ENCODE measurements at regions not wholly inside any gene's neighbourhood (a gene's known extent, or its start where the extent isn't known, plus 50 kb on each side); places are given as distances from the start of the nearest gene placed in this dataset.
"Not testable (repeated sequence)": the region's sequence is repeated elsewhere in the genome, so short reads cannot be mapped to it uniquely, and the experiment has no call there.

DNA sequence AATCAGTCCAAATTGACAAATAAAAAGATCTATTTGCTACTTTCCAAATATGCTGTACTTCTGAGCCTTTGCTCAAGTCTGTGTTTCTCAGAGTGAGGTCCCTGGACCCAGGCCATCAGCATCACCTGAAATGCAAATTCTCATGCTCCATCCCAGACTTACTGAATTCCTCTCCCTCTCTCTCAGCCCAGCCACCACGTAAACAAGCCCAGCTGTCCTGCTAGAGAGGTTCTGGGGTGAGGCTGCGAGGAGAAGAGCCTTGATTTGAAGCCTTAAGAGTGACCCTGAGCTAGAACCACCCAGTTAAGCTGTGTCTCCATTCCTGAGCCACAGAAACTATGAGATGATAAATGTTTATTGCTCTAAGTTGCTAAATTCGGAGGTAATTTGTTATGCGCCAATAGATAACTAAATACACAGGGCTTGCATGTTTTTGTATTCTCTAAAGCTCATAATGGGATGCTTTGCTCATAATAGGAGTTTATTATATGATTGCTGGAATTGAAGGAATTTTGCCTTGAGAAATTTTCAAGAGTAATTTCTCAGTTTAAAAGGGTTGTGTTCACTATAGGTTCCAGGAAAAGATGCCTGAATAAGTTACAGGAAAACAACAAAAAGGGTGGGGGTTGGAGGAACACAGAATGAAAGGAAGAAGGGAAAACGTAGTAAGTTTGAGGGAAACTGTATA, 98.9 kb upstream of the SPATA31D4 start:
- Mint-ChIP-seq H3K27me3 (peaks cover 1% of the 10 kb centered on the region), H3K4me1 (peaks cover 23% of the 10 kb centered on the region), H3K9me3 (no peaks in the 10 kb centered on the region), H3K27ac (no peak overlapping the region), H3K4me3 (no peak overlapping the region), H3K36me3 (ENCODE audit: low read depth) (no peaks in the 10 kb centered on the region)
- TF ChIP-seq, protein P1, sequence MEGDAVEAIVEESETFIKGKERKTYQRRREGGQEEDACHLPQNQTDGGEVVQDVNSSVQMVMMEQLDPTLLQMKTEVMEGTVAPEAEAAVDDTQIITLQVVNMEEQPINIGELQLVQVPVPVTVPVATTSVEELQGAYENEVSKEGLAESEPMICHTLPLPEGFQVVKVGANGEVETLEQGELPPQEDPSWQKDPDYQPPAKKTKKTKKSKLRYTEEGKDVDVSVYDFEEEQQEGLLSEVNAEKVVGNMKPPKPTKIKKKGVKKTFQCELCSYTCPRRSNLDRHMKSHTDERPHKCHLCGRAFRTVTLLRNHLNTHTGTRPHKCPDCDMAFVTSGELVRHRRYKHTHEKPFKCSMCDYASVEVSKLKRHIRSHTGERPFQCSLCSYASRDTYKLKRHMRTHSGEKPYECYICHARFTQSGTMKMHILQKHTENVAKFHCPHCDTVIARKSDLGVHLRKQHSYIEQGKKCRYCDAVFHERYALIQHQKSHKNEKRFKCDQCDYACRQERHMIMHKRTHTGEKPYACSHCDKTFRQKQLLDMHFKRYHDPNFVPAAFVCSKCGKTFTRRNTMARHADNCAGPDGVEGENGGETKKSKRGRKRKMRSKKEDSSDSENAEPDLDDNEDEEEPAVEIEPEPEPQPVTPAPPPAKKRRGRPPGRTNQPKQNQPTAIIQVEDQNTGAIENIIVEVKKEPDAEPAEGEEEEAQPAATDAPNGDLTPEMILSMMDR (IDR thresholded peaks at IDR 0.05), result no peak
- ChIA-PET CTCF (no interaction called here), POLR2A (no interaction called here)
- intact Hi-C loops (cut with micrococcal nuclease), result loop anchor here (10.0 kb wide), 1 partner anchor 105 kb away; no protein-coding TSS in a partner anchor
- no peak for DNase-seq
- ATAC-seq (ENCODE audit: low read depth), result no peak

DNA sequence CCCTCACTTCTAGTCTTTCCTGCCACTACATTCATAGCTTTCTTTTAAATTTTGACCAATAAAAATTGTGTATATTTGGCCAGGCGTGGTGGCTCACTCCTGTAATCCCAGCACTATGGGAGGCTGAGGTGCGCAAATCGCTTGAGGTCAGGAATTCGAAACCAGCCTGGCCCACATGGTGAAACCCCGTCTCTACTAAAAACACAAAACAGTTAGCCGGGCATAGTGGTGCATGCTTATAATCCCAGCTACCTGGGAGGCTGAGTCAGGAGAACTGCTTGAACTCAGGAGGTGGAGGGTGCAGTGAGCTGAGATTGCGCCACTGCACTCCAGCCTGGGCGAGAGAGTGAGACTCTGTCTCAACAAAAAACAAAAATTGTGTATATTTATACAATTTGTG, 97.8 kb upstream of the SPATA31D4 start:
- H3K36me3 Mint-ChIP-seq (ENCODE audit: low read depth); ATAC-seq (ENCODE audit: low read depth); H3K9me3 Mint-ChIP-seq; DNase-seq; H3K4me3 Mint-ChIP-seq; intact Hi-C loops (cut with micrococcal nuclease); POLR2A ChIA-PET; H3K27ac Mint-ChIP-seq; H3K27me3 Mint-ChIP-seq; CTCF ChIA-PET: not testable (repeated sequence)
- H3K4me1 Mint-ChIP-seq, result peaks cover 23% of the 10 kb centered on the region

DNA sequence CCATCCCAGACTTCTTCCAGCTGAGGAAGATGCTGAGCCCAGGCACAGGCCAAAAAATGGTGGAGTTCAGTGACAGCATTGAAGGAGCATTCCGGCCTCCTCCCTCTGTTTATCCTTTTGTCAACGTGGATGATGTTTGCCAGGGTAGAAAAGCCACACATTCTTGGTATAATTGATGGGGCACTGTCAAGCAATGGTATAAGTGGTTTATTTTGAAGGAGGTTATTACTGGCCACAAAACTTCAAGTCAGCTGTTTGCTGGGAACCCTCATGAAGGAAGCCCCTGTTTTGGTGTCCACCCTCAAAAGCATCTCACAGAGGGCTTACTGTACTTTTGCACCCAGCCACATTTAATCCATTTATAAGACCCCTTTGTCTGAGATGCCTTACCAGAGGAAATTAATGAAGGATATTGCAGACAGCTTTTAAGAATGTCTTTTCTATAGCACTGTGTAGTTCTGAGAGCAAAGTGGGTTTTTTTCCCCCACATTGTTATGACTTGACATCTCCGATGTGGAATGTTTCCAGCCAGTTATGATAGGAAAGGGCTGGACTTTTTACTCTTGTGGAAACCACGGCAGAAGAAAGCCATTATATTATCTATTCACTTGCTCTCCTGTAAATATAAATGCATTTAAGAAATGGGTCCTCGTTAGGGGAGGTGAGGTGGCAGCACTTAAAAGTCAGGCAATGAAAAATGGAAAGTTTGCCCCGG, 95.5 kb upstream of the SPATA31D4 start:
- Mint-ChIP-seq H3K36me3 (ENCODE audit: low read depth) (no peaks in the 10 kb centered on the region), H3K27me3 (peaks cover 3% of the 10 kb centered on the region), H3K4me3 (no peak overlapping the region), H3K4me1 (peaks cover 20% of the 10 kb centered on the region), H3K9me3 (no peaks in the 10 kb centered on the region), H3K27ac (no peak overlapping the region)
- DNase-seq (no peak), ATAC-seq (ENCODE audit: low read depth) (no peak)
- CTCF ChIA-PET, result no interaction called here
- TF ChIP-seq, protein P1 (IDR thresholded peaks at IDR 0.05), result no peak
- POLR2A ChIA-PET, result no interaction called here
- intact Hi-C loops (cut with micrococcal nuclease), result no loop called here

DNA sequence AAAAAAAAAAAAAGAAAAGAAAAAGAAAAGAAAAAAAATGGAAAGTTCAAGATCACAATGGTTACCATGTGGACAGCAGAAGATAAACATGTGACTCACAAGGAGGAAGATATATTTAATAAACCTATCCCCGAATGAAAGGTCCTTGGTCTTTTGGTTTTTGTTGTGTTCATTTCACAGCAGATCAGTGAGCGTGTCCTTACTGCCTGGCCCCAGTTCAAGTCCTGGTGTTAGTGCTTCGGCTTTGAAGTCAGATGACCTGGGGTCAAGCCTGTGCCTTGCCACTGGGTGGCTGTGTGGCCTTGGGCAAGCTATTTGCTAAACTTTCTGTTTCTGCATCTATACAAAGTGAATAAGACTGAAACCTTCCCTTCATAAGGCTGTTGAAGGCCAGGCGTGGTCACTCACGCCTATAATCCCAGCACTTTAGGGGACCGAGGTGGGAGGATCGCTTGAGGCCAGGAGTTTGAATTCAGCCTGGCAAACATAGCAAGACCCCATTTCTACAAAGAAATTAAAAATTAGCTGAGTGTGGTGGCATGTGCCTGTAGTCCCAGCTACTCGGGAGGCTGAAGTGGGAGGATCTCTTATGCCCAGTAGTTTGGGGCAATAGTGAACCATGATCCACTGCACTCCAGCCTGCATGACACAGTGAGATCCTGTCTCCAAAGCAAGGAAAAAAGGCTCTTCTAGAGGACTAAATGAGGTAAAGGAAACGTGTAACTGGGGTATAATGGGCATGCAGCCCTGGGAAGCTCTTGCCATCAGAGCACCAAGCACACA, 94.5 kb upstream of the SPATA31D4 start:
- intact Hi-C loops (cut with micrococcal nuclease), result no loop called here
- Mint-ChIP-seq H3K27me3 (peaks cover 3% of the 10 kb centered on the region), H3K4me1 (peaks cover 10% of the 10 kb centered on the region), H3K9me3 (no peaks in the 10 kb centered on the region), H3K4me3 (no peak overlapping the region), H3K27ac (no peak overlapping the region), H3K36me3 (ENCODE audit: low read depth) (no peaks in the 10 kb centered on the region)
- ChIA-PET POLR2A (interaction anchor here (0.7 kb wide), 1 partner anchor 21 kb away, joined by 3 read pairs; no protein-coding TSS in a partner anchor), CTCF (no interaction called here)
- ATAC-seq (ENCODE audit: low read depth), result no peak
- no peak for DNase-seq
- TF ChIP-seq, protein P1 (IDR thresholded peaks at IDR 0.05), result no peak

DNA sequence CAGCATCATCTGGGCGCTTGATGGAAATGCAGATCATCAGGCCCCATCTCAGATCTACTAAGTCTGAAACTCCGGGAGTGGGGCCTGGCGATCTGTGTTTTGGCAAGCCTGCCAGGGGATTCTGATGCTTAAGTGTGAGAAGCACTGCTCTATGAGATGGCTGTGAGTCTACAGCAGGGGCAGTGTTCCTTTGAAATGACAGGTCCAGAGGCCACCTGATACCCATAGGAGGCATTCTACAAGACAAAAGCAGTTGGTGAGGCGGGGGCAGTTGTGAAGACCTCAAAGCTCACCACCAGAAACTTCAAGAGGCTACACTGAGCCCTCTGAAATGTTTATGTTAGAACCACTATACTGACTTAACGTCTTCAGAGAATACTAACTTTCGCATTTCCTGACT, 86.9 kb upstream of the SPATA31D4 start:
- H3K4me3 Mint-ChIP-seq, result no peak overlapping the region
- ATAC-seq (ENCODE audit: low read depth) (no peak), DNase-seq (no peak)
- intact Hi-C loops (cut with micrococcal nuclease), result no loop called here
- H3K36me3 Mint-ChIP-seq (ENCODE audit: low read depth), result no peaks in the 10 kb centered on the region
- POLR2A ChIA-PET, result no interaction called here
- no peaks in the 10 kb centered on the region for H3K9me3 Mint-ChIP-seq
- H3K27ac Mint-ChIP-seq, result no peak overlapping the region
- CTCF ChIA-PET, result no interaction called here
- TF ChIP-seq, protein P1 (IDR thresholded peaks at IDR 0.05), result no peak
- H3K4me1 Mint-ChIP-seq, result no peaks in the 10 kb centered on the region
- H3K27me3 Mint-ChIP-seq, result no peaks in the 10 kb centered on the region
